K562 (cell line): ENCODE measurements at regions not wholly inside any gene's neighbourhood (a gene's known extent, or its start where the extent isn't known, plus 50 kb on each side); places are given as distances from the start of the nearest gene placed in this dataset.

ENCODE experiments used
- ATAC-seq: fragments of 200-7000 bp; cut with Tn5 transposase; 3 replicates; pipeline ENCODE4 v1.9.1; 2020; ENCODE audit warnings: moderate library complexity
- BruUV-seq: library from RNA; stranded (reverse); fragments of 400-500 nt; replicated peaks from 2 replicates; lab custom pipeline; 2021; lab: Mats Ljungman, UMichigan
- CTCF ChIA-PET: fragments of 300-600 bp; formaldehyde crosslinking; extraction: SDS; loops from one replicate; lab custom pipeline; 2021; ENCODE audit warnings: low intra/inter-chr PET ratio; lab: Yijun Ruan, JAX
- POLR2A ChIA-PET: fragments of 300-600, 350-650 bp; sonication (Branson Sonifier 250); formaldehyde crosslinking; extraction: SDS; loops from one replicate; lab custom pipeline; 2021; ENCODE audit warnings: antibody characterized with exemption, inconsistent platforms; lab: Yijun Ruan, JAX
- DNase-seq, 4 experiments: peaks; one replicate each; pipeline versions ENCODE4 v3.0.0 to v3.0.0-alpha.2; 2011 to 2018; ENCODE audit warnings: low spot score in 3 of 4, mixed read lengths in 3 of 4; ENCODE audit errors: extremely low read depth in 1 of 4
- FAIRE-seq: peaks from 2 replicates; lab custom pipeline; 2011; peaks lifted over from hg19 to GRCh38; lab: Jason Lieb, UNC
- H2AFZ ChIP-seq: 2 replicates; pipeline ENCODE4 v1.6.0; 2011; ENCODE audit warnings: low read depth, low read length, control low read depth, inconsistent platforms
- H3K27ac ChIP-seq: fragments of 200-600 bp; 3 replicates; pipeline ENCODE4 v1.8.0; 2011; ENCODE audit warnings: low read depth, mild to moderate bottlenecking, control low read depth, inconsistent platforms, low read length, moderate library complexity, mixed read lengths; ENCODE audit errors: extremely low read depth
- H3K27me3 ChIP-seq, 2 experiments: fragments of 300-600 bp in 1 of 2; 2 replicates in 1 of 2; 3 replicates in 1 of 2; pipeline versions ENCODE4 v1.6.0 to v1.8.0; 2011; ENCODE audit warnings: inconsistent platforms in 2 of 2, low read length in 2 of 2, mild to moderate bottlenecking in 1 of 2, mixed read lengths in 1 of 2, moderate library complexity in 1 of 2; ENCODE audit not compliant: control insufficient read depth in 2 of 2, insufficient read depth in 2 of 2
- H3K36me3 ChIP-seq: fragments of 300-600 bp; 3 replicates; pipeline ENCODE4 v1.8.0; 2011; ENCODE audit warnings: mild to moderate bottlenecking, low read length, inconsistent platforms; ENCODE audit not compliant: control insufficient read depth, insufficient read depth
- H3K4me1 ChIP-seq, 2 experiments: fragments of 200-600 bp in 1 of 2; replicated peaks in 1 of 2; 2 replicates in 1 of 2; 3 replicates in 1 of 2; pipeline versions ENCODE4 v1.5.1 to v1.8.0; 2011; ENCODE audit warnings: inconsistent platforms in 2 of 2, low read length in 2 of 2, mild to moderate bottlenecking in 1 of 2, mixed read lengths in 1 of 2, moderate library complexity in 1 of 2; ENCODE audit not compliant: control insufficient read depth in 2 of 2, insufficient read depth in 2 of 2
- H3K4me2 ChIP-seq: 2 replicates; pipeline ENCODE4 v1.6.1; 2011; ENCODE audit warnings: low read length, control low read depth, inconsistent platforms, mixed read lengths; ENCODE audit not compliant: insufficient read depth
- H3K4me3 ChIP-seq: fragments of 200-600 bp; sonication (generic), shearing (Covaris generic); 2 replicates; pipeline ENCODE4 v1.5.1; 2016; ENCODE audit warnings: control low read depth, inconsistent platforms
- H3K79me2 ChIP-seq: fragments of 200-600 bp; 3 replicates; pipeline ENCODE4 v1.8.0; 2011; ENCODE audit warnings: low read length, inconsistent platforms; ENCODE audit not compliant: control insufficient read depth, insufficient read depth
- H3K9ac ChIP-seq, 2 experiments: 2 replicates each; pipeline versions ENCODE4 v1.6.0 to v1.6.1; 2011; ENCODE audit warnings: low read depth in 2 of 2, low read length in 2 of 2, control low read depth in 1 of 2, inconsistent platforms in 1 of 2, mild to moderate bottlenecking in 1 of 2, mixed read lengths in 1 of 2; ENCODE audit not compliant: insufficient read depth in 1 of 2
- H3K9me1 ChIP-seq: one replicate; pipeline ENCODE4 v1.6.0; 2011; ENCODE audit warnings: inconsistent platforms, mild to moderate bottlenecking, low read length, moderate library complexity; ENCODE audit not compliant: control insufficient read depth, insufficient read depth
- H3K9me3 ChIP-seq: replicated peaks from 2 replicates; pipeline ENCODE4 v1.5.1; 2011; ENCODE audit warnings: low read depth, low read length, inconsistent platforms; ENCODE audit not compliant: control insufficient read depth, insufficient read depth
- H4K20me1 ChIP-seq: replicated peaks from 2 replicates; pipeline ENCODE4 v1.6.1; 2011; ENCODE audit warnings: low read length, inconsistent platforms, mixed read lengths; ENCODE audit not compliant: control insufficient read depth, insufficient read depth
- BHLHE40 ChIP-seq: IDR thresholded peaks from 2 replicates; pipeline ENCODE4 v1.6.1; 2011; ENCODE audit warnings: low read length, improper control_type of control experiment
- CAMTA2 ChIP-seq: fragments of 250-450 bp; sonication (Bioruptor Pico); conservative IDR thresholded peaks from 2 replicates; pipeline ENCODE4 v1.5.1; 2022
- FOSL1 ChIP-seq: fragments of 200-800 bp; sonication (Bioruptor generic); conservative IDR thresholded peaks from 2 replicates; pipeline ENCODE4 v1.6.1; 2016; ENCODE audit warnings: missing genetic modification characterization, missing compliant biosample characterization
- HOXB6 ChIP-seq: fragments of 250-450 bp; sonication (Bioruptor Pico); IDR thresholded peaks from 2 replicates; pipeline ENCODE4 v1.5.1; 2022; ENCODE audit warnings: mild to moderate bottlenecking, borderline replicate concordance
- KDM1A ChIP-seq, 2 experiments: fragments of 450-650 bp; IDR thresholded peaks; 2 replicates each; pipeline ENCODE4 v1.6.1; 2016; ENCODE audit warnings: mild to moderate bottlenecking in 2 of 2
- NFIC ChIP-seq: fragments of 450-650 bp; IDR thresholded peaks from 2 replicates; pipeline ENCODE4 v1.6.1; 2017; ENCODE audit warnings: mild to moderate bottlenecking, inconsistent platforms
- PRDM10 ChIP-seq: fragments of 450-650 bp; IDR thresholded peaks from 2 replicates; pipeline ENCODE4 v1.6.1; 2018; ENCODE audit not compliant: partially characterized antibody
- PRMT5 ChIP-seq: sonication (generic); formaldehyde crosslinking; IDR thresholded peaks from 2 replicates; pipeline ENCODE4 v1.5.0; 2020; ENCODE audit warnings: missing genetic modification reagents
- RNF219 ChIP-seq: fragments of 250-450 bp; sonication (Bioruptor Pico); IDR thresholded peaks from 2 replicates; pipeline ENCODE4 v1.5.0; 2022; ENCODE audit warnings: mild to moderate bottlenecking
- SNIP1 ChIP-seq: fragments of 450-650 bp; IDR thresholded peaks from 2 replicates; pipeline ENCODE4 v1.7.1; 2017; ENCODE audit warnings: low read depth, mild to moderate bottlenecking
- SRSF7 ChIP-seq: fragments of 200-400 bp; formaldehyde crosslinking; optimal IDR thresholded peaks from 2 replicates; pipeline ENCODE3; 2017; ENCODE audit warnings: mild to moderate bottlenecking, low read depth, low read length
- ZNF217 ChIP-seq: sonication (generic); formaldehyde crosslinking; IDR thresholded peaks from 2 replicates; pipeline ENCODE4 v1.8.0; 2022; ENCODE audit warnings: mild to moderate bottlenecking, missing genetic modification reagents
- ZNF24 ChIP-seq: fragments of 450-650 bp; IDR thresholded peaks from 2 replicates; pipeline ENCODE4 v1.6.1; 2016
- ZNF263 ChIP-seq: sonication (generic); formaldehyde crosslinking; IDR thresholded peaks from 2 replicates; pipeline ENCODE4 v1.8.0; 2022; ENCODE audit warnings: mild to moderate bottlenecking, missing genetic modification reagents, borderline replicate concordance
- ZNF280B ChIP-seq: fragments of 250-450 bp; sonication (Bioruptor Pico); IDR thresholded peaks from 2 replicates; pipeline ENCODE4 v1.5.1; 2021; ENCODE audit warnings: mild to moderate bottlenecking
- ZNF75A ChIP-seq: fragments of 450-650 bp; formaldehyde crosslinking; IDR thresholded peaks from 2 replicates; pipeline ENCODE4 v1.4.0; 2020; ENCODE audit warnings: mild to moderate bottlenecking
- WGBS: fragments of 100-300 bp; shearing (Covaris generic); methylation state at CpG from one replicate; pipeline ENCODE4 v1.1.6; 2016; ENCODE audit warnings: low coverage, mixed read lengths; ENCODE audit not compliant: insufficient coverage; ENCODE audit errors: missing lambda C conversion rate; 5-methylcytosine and 5-hydroxymethylcytosine counted together
- in situ Hi-C: fragments of 300-500 bp; cut with MboI; formaldehyde crosslinking; loops from 4 replicates; pipeline ENCODE4 v1.15.0; 2018; ENCODE audit warnings: inconsistent platforms, mixed read lengths
- intact Hi-C: fragments of 100-400 bp; cut with micrococcal nuclease; formaldehyde crosslinking; loops from 2 replicates; pipeline ENCODE4 v1.14.2; 2022

- H3K9me1 ChIP-seq, result no peaks in the 10 kb centered on the region
- in situ Hi-C loops (no loop called here), intact Hi-C loops (loop anchor here (1.0 to 5.0 kb wide), 5 partner anchors 10 to 149 kb away; no protein-coding TSS in a partner anchor)
- H3K79me2 ChIP-seq, result no peaks in the 10 kb centered on the region
- ChIA-PET CTCF (no interaction called here), POLR2A (interaction anchor here (0.6 to 1.6 kb wide), 6 partner anchors 9 to 348 kb away, joined by 3 to 8 read pairs (median 3); no protein-coding TSS in a partner anchor)
- WGBS, result 0% methylated on average over 3 of the region's 3 CpGs
- FAIRE-seq (peak; percentile 97), ATAC-seq (peak; percentile 91), DNase-seq (peak; percentile 58 to 95 (median 80))
- H2AFZ ChIP-seq, result peak overlapping the region; percentile 80
- H3K4me3 ChIP-seq, result no peak overlapping the region
- H3K4me1 ChIP-seq, result peaks cover 11 to 63% of the 10 kb centered on the region in 2 experiments; a peak in 4 of 5 replicates
- no TSS peak for BruUV-seq
- H3K9ac ChIP-seq, result peak overlapping the region; percentile 33 to 42; a peak in 3 of 4 replicates
- 0 out of 2 replicates have a peak, but pooled peaks cover 3% of the 10 kb centered on the region for H3K9me3 ChIP-seq
- H3K27ac ChIP-seq, result peak overlapping the region; percentile 71
- H3K27me3 ChIP-seq, result no peaks in the 10 kb centered on the region
- H3K36me3 ChIP-seq, result no peaks in the 10 kb centered on the region
- H4K20me1 ChIP-seq, result no peaks in the 10 kb centered on the region
- H3K4me2 ChIP-seq, result peak overlapping the region; percentile 77
- TF ChIP-seq PRDM10 (no peak), SRSF7 (no peak), NFIC (peak; percentile 80), FOSL1 (no peak; the same call in 1 of the 2 replicates), PRMT5 (CRISPR knock-in tag) (no peak), ZNF263 (CRISPR knock-in tag) (no peak), RNF219 (no peak), HOXB6 (CRISPR knock-in tag) (no peak), BHLHE40 (peak; percentile 42; the same call in 1 of the 2 replicates), ZNF24 (no peak), ZNF280B (CRISPR knock-in tag) (peak; percentile 28; the same call in 1 of the 2 replicates), ZNF75A (CRISPR knock-in tag) (no peak), CAMTA2 (CRISPR knock-in tag) (no peak), SNIP1 (no peak), ZNF217 (no peak), KDM1A (IDR thresholded peaks at IDR 0.05) (peak; percentile 54 to 63; a peak in 2 of 4 replicates)
Measured at GRCh38 chr3:193853511-193854219, 260.7 kb downstream of the OPA1 start.
